ENCODE measurements at regions not wholly inside any gene's neighbourhood (a gene's known extent, or its start where the extent isn't known, plus 50 kb on each side); places are given as distances from the start of the nearest gene placed in this dataset.
"Not testable (repeated sequence)": the region's sequence is repeated elsewhere in the genome, so short reads cannot be mapped to it uniquely, and the experiment has no call there.

GRCh38 chr2:113838744-113839444 lies 51.0 kb upstream of the ACTR3 start:
- DNase-seq = no peak

DNA sequence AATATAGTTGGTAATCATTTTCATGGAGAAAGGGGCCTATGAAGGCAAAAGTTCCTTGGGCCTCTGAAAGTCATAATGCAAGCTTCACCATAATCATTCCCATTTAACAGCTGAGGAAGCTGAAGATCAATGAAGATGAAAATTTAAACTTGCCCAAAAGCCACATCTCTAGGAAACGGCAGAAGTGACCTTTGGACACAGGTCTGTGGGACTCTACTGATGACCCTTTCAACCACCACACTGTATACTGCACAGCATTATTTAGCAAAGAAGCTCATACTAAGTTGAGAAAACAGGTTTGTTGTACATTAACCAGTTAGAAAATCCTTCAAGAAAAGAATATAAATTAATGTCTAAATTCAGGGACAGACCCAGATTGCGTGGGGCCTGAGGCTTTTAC lies 51.6 kb upstream of the ACTR3 start:
- no peak for DNase-seq

GRCh38 chr2:113834051-113834730 lies 55.7 kb upstream of the ACTR3 start:
- no peak for DNase-seq

- no peak for DNase-seq
Measured at GRCh38 chr2:113832795-113833290, 57.0 kb upstream of the ACTR3 start.

DNA sequence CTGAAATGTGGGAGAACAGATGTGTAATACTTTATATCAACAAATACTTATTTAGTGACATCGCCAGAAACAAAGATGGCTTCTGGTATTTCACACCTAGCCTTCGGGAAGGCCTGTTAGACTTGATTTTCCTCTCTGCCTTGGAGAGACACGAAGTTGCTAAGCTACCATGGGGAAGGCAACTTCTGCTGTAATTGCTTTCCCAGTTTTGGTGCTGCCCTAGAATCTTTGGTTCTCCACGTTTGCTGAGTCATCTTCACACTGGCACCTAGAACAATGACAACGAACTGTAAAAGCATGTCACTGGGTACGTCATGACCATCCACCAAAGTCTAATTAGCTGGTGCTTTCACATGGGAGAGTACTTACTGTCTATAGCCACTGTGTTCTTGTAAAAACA lies 58.7 kb upstream of the ACTR3 start:
- DNase-seq = no peak

DNA sequence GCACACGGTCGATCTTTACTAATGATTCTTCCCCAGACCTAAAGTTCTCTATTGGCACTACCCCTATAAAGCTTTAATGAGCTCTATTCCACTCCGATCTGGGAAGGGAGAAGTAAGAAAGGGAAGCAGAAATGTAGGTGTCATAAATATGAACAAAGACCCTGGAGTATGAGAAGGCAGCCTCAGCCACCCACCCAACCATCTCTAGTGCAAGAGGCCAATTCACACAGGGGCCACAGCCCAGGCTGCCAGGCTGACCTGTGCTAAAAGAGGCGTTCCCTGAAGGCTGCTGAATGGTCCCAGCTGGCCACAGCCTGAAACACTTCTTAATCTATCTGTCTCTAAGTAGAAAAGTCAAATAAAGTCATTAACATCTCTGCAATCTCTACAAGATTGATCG lies 60.1 kb upstream of the ACTR3 start:
- DNase-seq = no peak

DNA sequence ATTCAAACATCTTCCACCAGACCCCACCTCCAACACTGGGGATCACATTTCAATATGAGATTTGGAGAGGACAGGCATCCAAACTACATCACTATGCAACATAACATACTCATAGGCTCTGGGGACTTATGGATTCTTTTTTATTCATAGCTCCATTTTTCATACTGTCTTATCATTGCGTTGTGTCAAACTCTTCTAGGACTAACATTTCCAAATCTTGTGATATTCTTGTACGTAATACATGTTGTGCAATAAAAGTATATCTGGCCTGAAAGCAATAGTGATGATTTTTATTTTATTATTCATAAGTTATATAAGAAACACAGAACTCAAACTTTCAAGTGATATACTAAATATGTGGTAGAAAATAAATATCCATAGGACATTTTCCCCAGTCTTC lies 60.6 kb upstream of the ACTR3 start:
- DNase-seq = no peak

DNA sequence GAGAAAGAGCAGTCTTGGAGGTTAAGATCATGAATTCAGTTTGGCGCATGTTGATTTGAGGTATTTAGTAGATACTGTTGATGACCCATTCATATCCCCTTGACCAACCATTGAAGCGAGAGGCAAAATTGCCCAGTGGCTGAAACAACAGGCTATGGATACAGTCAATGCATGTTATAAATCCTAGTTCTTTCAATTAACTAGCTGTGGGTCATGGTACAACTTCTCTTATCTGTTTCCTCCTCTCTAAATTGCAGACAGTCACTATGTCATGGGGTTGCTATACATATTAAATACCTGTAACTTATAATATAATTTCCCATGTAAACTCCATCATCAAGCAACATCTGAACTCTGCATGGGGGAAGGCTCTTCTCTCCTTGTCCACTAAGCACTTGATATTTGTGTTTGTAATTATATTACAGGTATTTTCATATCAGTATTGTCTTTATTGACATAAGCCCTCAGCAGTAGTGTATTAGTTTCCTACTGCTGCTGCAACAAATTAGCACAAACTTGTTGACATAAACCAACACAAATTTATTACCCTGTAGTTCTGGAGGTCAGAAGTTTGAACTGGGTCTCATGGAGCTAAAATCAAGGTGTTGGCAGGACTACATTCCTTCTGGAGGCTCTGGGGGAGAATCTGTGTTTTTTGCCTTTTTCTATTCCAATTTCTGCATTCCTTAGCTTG lies 61.7 kb upstream of the ACTR3 start:
- no peak for DNase-seq

DNA sequence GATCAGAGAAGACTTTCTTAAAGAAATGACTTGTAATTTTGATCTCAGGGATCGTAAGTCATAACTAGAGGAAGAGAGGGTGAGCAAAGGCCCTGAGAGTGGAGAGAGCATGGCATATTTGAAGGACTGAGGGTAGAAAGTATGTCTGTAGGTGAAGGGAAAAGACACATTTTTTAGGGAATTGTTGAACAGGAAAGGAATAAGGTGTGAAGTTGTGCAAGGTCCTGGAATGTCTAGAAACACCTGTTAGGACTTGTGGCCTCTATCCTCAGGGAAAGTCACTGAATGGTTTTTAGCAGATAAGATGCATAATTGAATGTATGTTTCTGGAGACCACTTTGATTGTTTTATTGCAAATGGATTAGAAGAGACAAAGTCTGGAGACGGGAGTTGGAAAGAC lies 62.5 kb upstream of the ACTR3 start:
- no peak for DNase-seq

DNA sequence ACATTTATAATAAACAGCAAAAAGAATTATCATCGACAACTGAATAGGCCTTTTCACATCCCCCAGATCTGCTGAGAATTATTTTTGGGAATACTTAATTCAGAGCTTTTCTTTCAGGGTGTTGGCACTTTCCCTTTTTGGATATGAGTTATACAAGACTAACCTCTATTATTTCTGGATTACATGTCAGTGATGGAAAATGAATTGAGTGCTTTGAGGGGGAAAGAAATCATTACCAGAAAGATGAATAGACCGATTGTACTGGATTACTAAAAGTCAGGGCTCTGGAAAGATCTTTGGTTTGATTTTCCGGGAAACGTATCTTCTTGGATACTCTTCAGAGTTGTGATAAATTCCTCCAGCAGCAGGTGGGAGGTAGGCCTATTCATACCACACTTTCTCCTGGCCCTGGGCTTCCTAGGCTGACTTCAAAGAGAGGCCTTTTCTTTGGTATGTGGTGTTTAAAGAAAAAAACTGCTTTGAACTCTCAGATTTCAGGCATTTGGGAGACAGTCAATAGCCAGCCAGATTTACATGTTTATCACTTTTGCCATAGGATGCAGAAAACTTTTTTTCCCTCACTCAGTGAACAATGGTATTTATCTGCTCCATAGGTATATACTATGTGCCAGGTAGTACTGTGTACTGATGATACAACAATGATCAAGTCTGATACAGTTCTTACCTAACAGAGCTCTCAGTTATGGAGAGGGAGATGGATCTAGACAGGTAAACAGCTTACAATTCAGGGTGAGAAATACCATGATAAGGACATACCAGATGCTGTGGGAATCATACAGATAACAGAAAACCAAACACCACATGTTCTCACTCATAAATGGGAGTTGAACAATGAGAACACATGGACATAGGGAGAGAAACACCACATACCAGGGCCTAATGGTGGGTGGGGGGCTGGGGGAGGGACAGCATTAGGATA lies 63.3 kb upstream of the ACTR3 start:
- DNase-seq = no peak

GRCh38 chr2:113823716-113824595 lies 65.9 kb upstream of the ACTR3 start:
- no peak for DNase-seq

DNA sequence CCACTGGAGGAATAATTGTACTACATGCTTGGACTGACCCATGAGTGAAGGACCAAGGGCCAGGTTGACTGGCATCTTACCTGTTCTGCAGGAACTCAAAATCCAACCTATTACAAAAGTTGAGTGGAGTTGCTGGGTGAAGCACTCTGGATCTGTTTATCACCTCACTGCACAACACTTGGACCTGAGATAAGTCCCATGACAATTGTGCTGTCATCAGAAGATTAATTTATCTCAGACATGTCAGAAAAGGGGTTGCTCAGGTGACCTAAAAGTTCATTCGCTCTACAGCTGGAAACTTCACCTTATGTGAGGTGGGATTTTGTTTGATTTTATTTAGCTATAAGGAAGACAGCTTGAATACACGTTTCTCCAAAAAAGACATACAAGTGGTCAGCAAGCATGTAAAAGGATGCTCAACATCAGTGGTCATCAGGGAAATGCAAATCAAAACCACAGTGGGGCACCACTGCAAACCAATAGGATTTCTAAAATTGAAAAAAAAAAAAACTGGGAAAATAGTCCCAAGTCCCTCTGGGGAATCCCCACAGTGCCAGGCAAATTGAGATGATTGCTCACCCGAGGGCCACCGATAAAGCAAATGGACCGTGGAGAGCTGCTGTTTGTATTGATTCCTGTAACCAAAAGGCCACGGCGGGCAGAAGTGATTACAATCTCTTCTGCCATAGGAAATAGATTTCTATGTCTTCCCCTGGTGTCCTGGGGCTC lies 65.8 kb upstream of the SLC35F5 start:
- no peak for DNase-seq

- DNase-seq = peak; percentile 90
Measured at GRCh38 chr2:113818382-113818951, 62.0 kb upstream of the SLC35F5 start.

GRCh38 chr2:113813396-113813795 lies 57.0 kb upstream of the SLC35F5 start:
- not testable (repeated sequence) for DNase-seq

GRCh38 chr2:113812204-113812603 lies 55.8 kb upstream of the SLC35F5 start:
- DNase-seq = no peak

- no peak for DNase-seq
Measured at GRCh38 chr2:113809076-113809736, 52.8 kb upstream of the SLC35F5 start.

DNA sequence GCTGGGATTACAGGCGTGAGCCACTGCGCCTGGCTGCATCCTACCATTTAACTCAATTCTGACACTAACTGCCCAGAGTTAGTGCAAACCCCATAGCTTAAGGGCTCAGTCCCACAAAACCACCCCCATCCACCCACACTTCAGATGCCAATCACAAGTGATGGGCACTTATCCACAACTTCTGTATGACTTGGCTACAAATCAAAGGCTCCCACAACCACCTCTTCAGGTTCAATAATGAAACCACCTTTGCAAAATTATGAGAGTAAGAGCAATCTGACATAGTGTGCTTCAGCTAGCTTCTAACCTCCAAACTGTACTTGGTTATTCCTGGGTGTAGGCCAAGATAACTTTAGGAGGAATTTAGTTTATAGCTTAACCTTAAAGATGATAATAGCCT lies 51.3 kb upstream of the SLC35F5 start:
- no peak for DNase-seq

GRCh38 chr2:113806217-113806913 lies 49.9 kb upstream of the SLC35F5 start:
- DNase-seq = no peak
